Activated T-cell treated with anti-CD3 and anti-CD28 coated beads, Interleukin-2, amount 50 U/mL, for 48 hours (primary cell): ENCODE measurements at regions not wholly inside any gene's neighbourhood (a gene's known extent, or its start where the extent isn't known, plus 50 kb on each side); places are given as distances from the start of the nearest gene placed in this dataset.

ENCODE experiments used
- DNase-seq, 2 experiments: peaks; one replicate each; pipeline ENCODE4 v3.0.0-alpha.2; 2020

DNA sequence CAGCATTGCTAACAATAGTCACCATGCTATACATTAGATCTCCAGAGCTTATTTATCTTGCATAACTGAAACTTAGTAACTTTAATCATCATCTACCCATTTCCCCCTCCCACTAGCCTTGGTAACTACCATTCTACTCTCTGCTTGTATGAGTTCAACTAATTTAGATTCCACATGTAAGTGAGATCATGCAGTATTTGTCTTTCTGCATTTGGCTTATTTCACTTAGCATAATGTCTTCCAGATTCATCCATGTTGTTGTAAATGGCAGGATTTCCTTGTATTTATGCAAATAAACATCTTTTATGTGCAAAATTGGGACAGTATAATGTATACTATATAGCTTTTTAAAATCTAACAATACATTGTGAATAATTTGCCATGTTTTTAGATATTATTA, 66.0 kb upstream of the ZBED5 start:
- DNase-seq, result no peak

GRCh38 chr11:10922892-10923291, 65.0 kb upstream of the ZBED5 start:
- no peak for DNase-seq

DNA sequence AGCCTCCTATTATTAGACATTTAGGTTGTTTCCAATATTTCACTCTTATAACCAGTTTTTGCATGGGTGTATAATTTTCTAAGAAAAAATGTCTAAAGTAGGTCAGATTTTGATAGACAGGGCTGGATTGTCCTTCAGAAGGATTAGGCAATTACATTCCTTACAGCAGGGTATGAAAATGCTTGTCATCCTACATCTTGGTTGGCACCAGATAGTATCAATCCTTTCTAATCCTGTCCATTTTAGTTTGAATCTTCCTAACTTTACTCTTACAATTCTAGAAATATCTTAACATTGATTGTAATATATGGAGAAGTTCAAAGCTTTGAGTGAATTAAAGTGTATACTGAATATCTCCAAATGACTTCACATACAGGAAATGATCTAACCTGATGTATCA, 63.0 kb upstream of the ZBED5 start:
- DNase-seq, result no peak

DNA sequence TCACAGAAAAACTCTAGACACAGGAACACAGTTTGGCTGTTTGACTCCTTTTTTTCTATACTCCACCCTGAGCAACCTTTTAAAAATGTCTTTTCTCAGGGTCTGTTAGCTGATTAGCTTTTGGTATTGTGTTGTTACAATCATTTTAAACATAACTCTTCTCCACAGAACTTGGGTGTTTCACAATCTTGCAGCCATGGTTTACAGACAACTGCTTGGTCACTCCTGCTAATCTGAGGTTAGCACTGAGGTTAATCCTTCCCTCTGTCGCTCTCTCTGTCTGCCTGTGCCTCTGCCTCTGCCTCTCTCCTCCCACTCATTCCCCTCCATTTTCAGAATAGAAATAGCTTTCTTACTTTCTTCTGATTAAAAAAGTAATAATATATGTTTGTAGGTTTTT, 62.4 kb upstream of the ZBED5 start:
- no peak for DNase-seq

GRCh38 chr11:10918698-10919097, 60.8 kb upstream of the ZBED5 start:
- DNase-seq, result no peak

GRCh38 chr11:10918275-10918674, 60.4 kb upstream of the ZBED5 start:
- DNase-seq, result no peak

GRCh38 chr11:10917802-10918201, 59.9 kb upstream of the ZBED5 start:
- DNase-seq, result no peak

DNA sequence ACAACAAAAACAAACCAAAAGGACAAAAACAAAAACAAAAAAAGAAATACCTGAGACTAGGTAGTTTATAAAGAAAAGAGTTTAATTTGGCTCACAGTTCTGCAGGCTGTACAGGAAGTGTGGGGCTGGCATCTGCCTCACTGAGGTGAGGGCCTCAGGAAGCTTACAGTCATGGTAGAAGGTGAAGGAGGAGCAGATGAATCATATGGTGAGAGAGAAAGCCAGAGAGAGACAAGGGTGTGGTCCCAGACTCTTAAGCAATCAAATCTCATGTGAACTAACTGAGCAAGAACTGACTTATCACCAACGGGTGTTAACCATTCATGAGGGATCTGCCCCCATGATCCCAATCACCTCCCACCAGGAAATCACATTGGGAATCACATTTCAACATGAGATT, 58.8 kb upstream of the ZBED5 start:
- no peak for DNase-seq

GRCh38 chr11:10914050-10914449, 56.2 kb upstream of the ZBED5 start:
- DNase-seq, result no peak

DNA sequence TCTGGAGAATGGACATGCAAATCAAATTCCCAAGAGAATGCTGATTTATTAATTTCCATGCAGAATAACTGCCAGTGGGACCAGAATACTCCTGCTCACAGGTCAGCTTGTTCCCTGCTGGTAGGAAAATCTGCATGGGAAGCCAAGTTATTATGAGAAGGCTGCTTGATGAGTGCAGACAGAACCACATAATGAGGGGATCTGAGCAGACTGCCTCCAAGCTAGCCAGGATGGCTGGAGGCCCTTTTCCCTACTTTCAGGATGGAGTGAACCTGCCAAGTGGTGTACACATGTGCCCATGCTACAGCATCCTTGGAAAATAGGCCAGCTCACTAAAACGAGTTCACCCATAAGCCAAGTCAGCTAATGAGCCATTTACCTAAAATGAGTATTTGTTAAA, 55.2 kb upstream of the ZBED5 start:
- no peak for DNase-seq

- no peak for DNase-seq
Observed at GRCh38 chr11:10911907-10912306, 54.1 kb upstream of the ZBED5 start.

DNA sequence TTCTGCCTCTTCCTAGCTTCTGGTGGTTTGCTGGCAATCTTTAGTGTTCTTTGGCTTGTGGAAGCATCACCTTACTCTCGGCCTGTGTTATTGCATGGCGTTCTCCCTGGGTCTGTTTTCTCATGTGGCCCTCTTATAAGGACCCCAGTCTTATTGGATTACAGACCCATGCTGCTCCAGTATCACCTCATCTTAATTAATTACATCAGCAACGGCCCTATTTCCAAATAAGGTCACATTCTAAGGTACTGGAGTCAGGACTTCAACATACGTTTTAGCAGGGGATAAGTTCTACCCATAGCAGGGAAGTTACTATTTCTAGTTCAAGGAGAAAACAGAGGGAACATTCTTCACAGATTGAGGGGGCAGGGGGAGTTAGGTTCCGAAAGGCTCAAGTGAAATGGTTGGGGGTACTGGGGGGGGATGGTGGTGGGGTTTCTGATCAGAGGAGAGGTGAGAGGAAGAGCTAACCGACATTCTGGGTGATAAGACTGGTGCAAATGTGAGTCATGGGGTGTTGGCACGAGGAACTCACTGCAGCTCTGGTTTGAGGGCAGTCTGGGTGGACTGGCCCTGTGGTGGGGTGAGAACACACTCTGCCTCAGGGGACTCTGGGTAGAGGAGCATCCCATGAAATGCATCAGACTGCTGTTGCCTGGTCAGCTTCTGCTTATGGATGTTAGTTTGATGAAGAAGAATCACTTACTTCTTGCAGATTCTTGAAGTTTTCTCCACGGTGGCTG, 51.5 kb upstream of the ZBED5 start:
- no peak for DNase-seq

- no peak for DNase-seq
Observed at GRCh38 chr11:10908215-10908951, 50.5 kb upstream of the ZBED5 start.
